Esophagus squamous epithelium (tissue), 5 donors: ENCODE measurements at regions not wholly inside any gene's neighbourhood (a gene's known extent, or its start where the extent isn't known, plus 50 kb on each side); places are given as distances from the start of the nearest gene placed in this dataset.
"Not testable (repeated sequence)": the region's sequence is repeated elsewhere in the genome, so short reads cannot be mapped to it uniquely, and the experiment has no call there.

Source experiments
- DNase-seq: peaks from one replicate; lab custom pipeline; 2025; lab: John Stamatoyannopoulos, UW
- H3K27ac ChIP-seq, 4 donors: fragments of 200-600 bp; sonication (generic); one replicate each; pipeline ENCODE4 v1.5.1; 2016 to 2019; ENCODE audit warnings: mild to moderate bottlenecking in 1 of 4
- H3K27me3 ChIP-seq, 4 donors: fragments of 200-600 bp; sonication (generic); 1 replicate in 3 of 4; 2 replicates in 1 of 4; pipeline versions ENCODE4 v1.5.1 to v1.6.0; 2017 to 2021; ENCODE audit warnings: antibody characterized with exemption in 1 of 4
- H3K36me3 ChIP-seq, 3 donors: fragments of 200-600 bp; sonication (generic); one replicate each; pipeline ENCODE4 v1.5.1; 2016 to 2019
- H3K4me1 ChIP-seq, 3 donors: fragments of 200-600 bp; sonication (generic); one replicate each; pipeline ENCODE4 v1.5.1; 2017 to 2019
- H3K4me3 ChIP-seq, 4 donors: fragments of 200-600 bp; sonication (generic); 1 replicate in 3 of 4; 2 replicates in 1 of 4; pipeline ENCODE4 v1.5.1; 2016 to 2019; ENCODE audit warnings: mild to moderate bottlenecking in 2 of 4, moderate library complexity in 1 of 4
- H3K9me3 ChIP-seq, 3 donors: fragments of 200-600 bp; sonication (generic); one replicate each; pipeline ENCODE4 v1.5.1; 2016 to 2019
- CTCF ChIP-seq, 6 experiments: fragments of 450-650 bp in 4 of 6; fragments of 200-600 bp in 2 of 6; sonication (generic) in 2 of 6; IDR thresholded peaks; one replicate each; pipeline ENCODE4 v1.5.1; 2016 to 2019; ENCODE audit warnings: antibody characterized with exemption in 6 of 6, mild to moderate bottlenecking in 4 of 6, moderate library complexity in 4 of 6
- POLR2A ChIP-seq, 4 donors: fragments of 450-650 bp; IDR thresholded peaks; one replicate each; pipeline ENCODE4 v1.6.1; 2017; ENCODE audit warnings: antibody characterized with exemption in 4 of 4, mild to moderate bottlenecking in 4 of 4, moderate library complexity in 3 of 4
- WGBS, 2 donors: methylation state at CpG; one replicate each; pipeline ENCODE4 v1.1.5; 2018; 5-methylcytosine and 5-hydroxymethylcytosine counted together
- intact Hi-C: fragments of 100-400 bp; cut with DNase I; formaldehyde crosslinking; loops from one replicate; pipeline ENCODE4 v1.15.0; 2022
- donor health status: DM: yes; HTN: yes; CAD: no.

DNA sequence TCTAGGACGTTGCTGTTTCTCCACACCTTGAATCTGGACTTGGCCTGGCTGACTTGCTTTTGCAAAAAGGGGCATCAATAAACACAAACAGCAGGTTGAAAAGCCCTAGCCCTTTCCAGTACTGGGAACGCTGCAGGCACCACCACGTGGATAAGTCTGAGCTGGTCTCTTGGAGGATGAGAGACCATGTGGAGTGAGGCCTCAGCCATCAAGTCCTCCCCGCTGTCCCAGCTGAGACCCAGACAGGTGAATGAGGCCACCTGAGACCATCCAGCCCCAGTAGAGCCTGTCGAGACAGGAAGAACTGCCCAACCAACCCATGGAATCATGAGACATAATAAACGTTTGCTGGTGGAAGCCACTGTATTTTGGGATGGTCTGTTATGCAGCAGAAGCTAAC, 688.7 kb downstream of the PTPRU start:
- Histone ChIP-seq H3K36me3 (no peaks in the 10 kb centered on the region), H3K9me3 (no peaks in the 10 kb centered on the region), H3K4me3 (no peak overlapping the region), H3K27me3 (peaks cover 0 to 52% (median 0%) of the 10 kb centered on the region in 4 donors), H3K4me1 (no peaks in the 10 kb centered on the region), H3K27ac (no peak overlapping the region)
- no peak for TF ChIP-seq CTCF (IDR thresholded peaks at IDR 0.05)
- TF ChIP-seq POLR2A (IDR thresholded peaks at IDR 0.05) = no peak
- intact Hi-C loops = no loop called here
- DNase-seq = no peak
- 56 to 65% methylated on average over 2 to 3 of the region's 6 CpGs for WGBS, 2 donors

DNA sequence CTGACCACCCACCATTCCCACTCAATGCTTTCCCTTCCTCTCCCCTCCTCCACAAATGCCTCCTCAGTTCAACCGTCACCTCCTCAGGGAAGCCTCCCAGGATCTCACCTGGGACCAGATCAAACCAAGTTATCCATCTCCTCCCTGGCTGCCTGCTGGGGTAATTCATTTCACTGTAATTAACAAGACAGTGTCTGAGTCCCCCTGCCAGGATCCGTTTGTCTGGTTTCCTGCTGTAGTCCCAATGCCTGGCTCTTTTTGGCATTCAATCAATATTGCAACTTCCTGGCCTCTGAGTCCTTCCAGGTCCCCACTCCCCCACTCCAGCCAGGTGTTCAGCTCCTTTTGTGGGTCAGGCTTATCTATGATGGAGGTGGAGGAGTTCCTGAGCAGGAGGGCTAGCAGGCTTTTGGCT, 687.7 kb downstream of the PTPRU start:
- TF ChIP-seq POLR2A (IDR thresholded peaks at IDR 0.05) (no peak), CTCF (IDR thresholded peaks at IDR 0.05) (no peak)
- H3K9me3 ChIP-seq = no peaks in the 10 kb centered on the region
- peaks cover 0 to 45% (median 0%) of the 10 kb centered on the region in 4 donors for H3K27me3 ChIP-seq
- no peak for DNase-seq
- no peaks in the 10 kb centered on the region for H3K4me1 ChIP-seq
- no peaks in the 10 kb centered on the region for H3K36me3 ChIP-seq
- H3K27ac ChIP-seq = no peak overlapping the region
- intact Hi-C loops = no loop called here
- 0 to 11% methylated on average over 2 of the region's 2 CpGs for WGBS, 2 donors
- no peak overlapping the region for H3K4me3 ChIP-seq

GRCh38 chr1:29921741-29922140, 685.4 kb downstream of the PTPRU start:
- Histone ChIP-seq H3K4me3 (no peak overlapping the region), H3K4me1 (no peaks in the 10 kb centered on the region), H3K27ac (no peak overlapping the region), H3K27me3 (peaks cover 0 to 38% (median 0%) of the 10 kb centered on the region in 4 donors), H3K36me3 (no peaks in the 10 kb centered on the region), H3K9me3 (no peaks in the 10 kb centered on the region)
- no peak for DNase-seq
- TF ChIP-seq CTCF (IDR thresholded peaks at IDR 0.05) = no peak
- no peak for TF ChIP-seq POLR2A (IDR thresholded peaks at IDR 0.05)
- intact Hi-C loops = no loop called here
- WGBS, 2 donors = 86 to 100% methylated on average over 1 to 2 of the region's 2 CpGs

GRCh38 chr1:29920784-29921183, 684.5 kb downstream of the PTPRU start:
- TF ChIP-seq CTCF (IDR thresholded peaks at IDR 0.05) = no peak
- TF ChIP-seq POLR2A (IDR thresholded peaks at IDR 0.05) = no peak
- no peaks in the 10 kb centered on the region for H3K4me1 ChIP-seq
- intact Hi-C loops = no loop called here

GRCh38 chr1:29920316-29920715, 684.0 kb downstream of the PTPRU start:
- H3K4me3 ChIP-seq = no peak overlapping the region
- intact Hi-C loops = no loop called here
- WGBS, 2 donors = 47% methylated on average over 5 of the region's 9 CpGs; no CpG with 5 or more reads in 1 of the 2 donors
- no peak for TF ChIP-seq POLR2A (IDR thresholded peaks at IDR 0.05)
- no peak for TF ChIP-seq CTCF (IDR thresholded peaks at IDR 0.05)
- no peaks in the 10 kb centered on the region for H3K36me3 ChIP-seq
- no peaks in the 10 kb centered on the region for H3K4me1 ChIP-seq
- no peak for DNase-seq
- no peak overlapping the region for H3K27ac ChIP-seq
- H3K9me3 ChIP-seq = no peaks in the 10 kb centered on the region
- peaks cover 0 to 29% (median 0%) of the 10 kb centered on the region in 4 donors for H3K27me3 ChIP-seq

More at GRCh38 chr1:29920784-29921183, 684.5 kb downstream of the PTPRU start:
- no peak for DNase-seq
- Histone ChIP-seq H3K27me3 (peaks cover 0 to 33% (median 0%) of the 10 kb centered on the region in 4 donors), H3K9me3 (no peaks in the 10 kb centered on the region), H3K4me3 (no peak overlapping the region), H3K36me3 (no peaks in the 10 kb centered on the region), H3K27ac (no peak overlapping the region)
- 57 to 66% methylated on average over 8 to 9 of the region's 11 CpGs for WGBS, 2 donors

- H3K36me3 ChIP-seq, H3K27ac ChIP-seq, DNase-seq, H3K4me3 ChIP-seq, H3K4me1 ChIP-seq, H3K9me3 ChIP-seq, intact Hi-C loops: not testable (repeated sequence)
- peaks cover 0 to 29% (median 0%) of the 10 kb centered on the region in 4 donors for H3K27me3 ChIP-seq
- WGBS, 2 donors = 66 to 82% methylated on average over 7 of the region's 7 CpGs
Measured at GRCh38 chr1:29919041-29919440, 682.7 kb downstream of the PTPRU start.
